ENCODE measurements at regions not wholly inside any gene's neighbourhood (a gene's known extent, or its start where the extent isn't known, plus 50 kb on each side); places are given as distances from the start of the nearest gene placed in this dataset.
"Not testable (repeated sequence)": the region's sequence is repeated elsewhere in the genome, so short reads cannot be mapped to it uniquely, and the experiment has no call there.

- no peak overlapping the region for H2AFZ ChIP-seq (ENCODE audit: low read depth, low read length)
- peaks cover 7% of the 10 kb centered on the region for H3K9me3 ChIP-seq (ENCODE audit: low read length)
- peaks cover 16% of the 10 kb centered on the region for H3K4me1 ChIP-seq (ENCODE audit: insufficient read depth, low read length)
- no peaks in the 10 kb centered on the region for H3K27me3 ChIP-seq (ENCODE audit: insufficient read depth, low read length)
- no peaks in the 10 kb centered on the region for H3K36me3 ChIP-seq (ENCODE audit: insufficient read depth, low read length)
- no peak overlapping the region for H3K4me3 ChIP-seq (ENCODE audit: low read length)
These were observed 345.0 kb upstream of the SFSWAP start for GRCh38 chr12:131365821-131366260.

- H3K36me3 ChIP-seq (ENCODE audit: insufficient read depth, low read length): no peaks in the 10 kb centered on the region
- H3K27me3 ChIP-seq (ENCODE audit: insufficient read depth, low read length): no peaks in the 10 kb centered on the region
- H3K9me3 ChIP-seq (ENCODE audit: low read length): peaks cover 7% of the 10 kb centered on the region
- H3K4me3 ChIP-seq (ENCODE audit: low read length): no peak overlapping the region
- H2AFZ ChIP-seq (ENCODE audit: low read depth, low read length): no peak overlapping the region
- peaks cover 16% of the 10 kb centered on the region for H3K4me1 ChIP-seq (ENCODE audit: insufficient read depth, low read length)
These were observed 344.5 kb upstream of the SFSWAP start for GRCh38 chr12:131366261-131366871.

GRCh38 chr12:131367067-131367982 lies 343.6 kb upstream of the SFSWAP start:
- not testable (repeated sequence) for H2AFZ ChIP-seq (ENCODE audit: low read depth, low read length); H3K27me3 ChIP-seq (ENCODE audit: insufficient read depth, low read length); H3K9me3 ChIP-seq (ENCODE audit: low read length); H3K4me3 ChIP-seq (ENCODE audit: low read length); H3K36me3 ChIP-seq (ENCODE audit: insufficient read depth, low read length)
- peaks cover 16% of the 10 kb centered on the region for H3K4me1 ChIP-seq (ENCODE audit: insufficient read depth, low read length)

- no peaks in the 10 kb centered on the region for H3K36me3 ChIP-seq (ENCODE audit: insufficient read depth, low read length)
- peaks cover 18% of the 10 kb centered on the region for H3K4me1 ChIP-seq (ENCODE audit: insufficient read depth, low read length)
- no peak overlapping the region for H3K4me3 ChIP-seq (ENCODE audit: low read length)
- peaks cover 5% of the 10 kb centered on the region for H3K9me3 ChIP-seq (ENCODE audit: low read length)
- no peak overlapping the region for H2AFZ ChIP-seq (ENCODE audit: low read depth, low read length)
- H3K27me3 ChIP-seq (ENCODE audit: insufficient read depth, low read length): no peaks in the 10 kb centered on the region
These were observed 342.8 kb upstream of the SFSWAP start for GRCh38 chr12:131367983-131368667.

- Histone ChIP-seq H3K4me3 (ENCODE audit: low read length) (no peak overlapping the region), H3K9me3 (ENCODE audit: low read length) (no peaks in the 10 kb centered on the region), H2AFZ (ENCODE audit: low read depth, low read length) (no peak overlapping the region), H3K4me1 (ENCODE audit: insufficient read depth, low read length) (peaks cover 18% of the 10 kb centered on the region), H3K27me3 (ENCODE audit: insufficient read depth, low read length) (no peaks in the 10 kb centered on the region), H3K36me3 (ENCODE audit: insufficient read depth, low read length) (no peaks in the 10 kb centered on the region)
These were observed 342.2 kb upstream of the SFSWAP start for GRCh38 chr12:131368668-131369071.

GRCh38 chr12:131369094-131369845 lies 341.6 kb upstream of the SFSWAP start:
- Histone ChIP-seq H3K4me1 (ENCODE audit: insufficient read depth, low read length) (peaks cover 18% of the 10 kb centered on the region), H3K4me3 (ENCODE audit: low read length) (no peak overlapping the region), H3K9me3 (ENCODE audit: low read length) (no peaks in the 10 kb centered on the region), H3K27me3 (ENCODE audit: insufficient read depth, low read length) (no peaks in the 10 kb centered on the region), H2AFZ (ENCODE audit: low read depth, low read length) (no peak overlapping the region), H3K36me3 (ENCODE audit: insufficient read depth, low read length) (no peaks in the 10 kb centered on the region)

GRCh38 chr12:131370321-131370720 lies 340.6 kb upstream of the SFSWAP start:
- no peak overlapping the region for H3K4me3 ChIP-seq (ENCODE audit: low read length)
- peaks cover 18% of the 10 kb centered on the region for H3K4me1 ChIP-seq (ENCODE audit: insufficient read depth, low read length)
- H3K9me3 ChIP-seq (ENCODE audit: low read length): no peaks in the 10 kb centered on the region
- H3K36me3 ChIP-seq (ENCODE audit: insufficient read depth, low read length): no peaks in the 10 kb centered on the region
- H3K27me3 ChIP-seq (ENCODE audit: insufficient read depth, low read length): no peaks in the 10 kb centered on the region
- H2AFZ ChIP-seq (ENCODE audit: low read depth, low read length): no peak overlapping the region

- no peaks in the 10 kb centered on the region for H3K36me3 ChIP-seq (ENCODE audit: insufficient read depth, low read length)
- H3K9me3 ChIP-seq (ENCODE audit: low read length): no peaks in the 10 kb centered on the region
- H3K27me3 ChIP-seq (ENCODE audit: insufficient read depth, low read length): no peaks in the 10 kb centered on the region
- no peak overlapping the region for H2AFZ ChIP-seq (ENCODE audit: low read depth, low read length)
- H3K4me3 ChIP-seq (ENCODE audit: low read length): no peak overlapping the region
- peaks cover 18% of the 10 kb centered on the region for H3K4me1 ChIP-seq (ENCODE audit: insufficient read depth, low read length)
These were observed 340.0 kb upstream of the SFSWAP start for GRCh38 chr12:131370791-131371347.

DNA sequence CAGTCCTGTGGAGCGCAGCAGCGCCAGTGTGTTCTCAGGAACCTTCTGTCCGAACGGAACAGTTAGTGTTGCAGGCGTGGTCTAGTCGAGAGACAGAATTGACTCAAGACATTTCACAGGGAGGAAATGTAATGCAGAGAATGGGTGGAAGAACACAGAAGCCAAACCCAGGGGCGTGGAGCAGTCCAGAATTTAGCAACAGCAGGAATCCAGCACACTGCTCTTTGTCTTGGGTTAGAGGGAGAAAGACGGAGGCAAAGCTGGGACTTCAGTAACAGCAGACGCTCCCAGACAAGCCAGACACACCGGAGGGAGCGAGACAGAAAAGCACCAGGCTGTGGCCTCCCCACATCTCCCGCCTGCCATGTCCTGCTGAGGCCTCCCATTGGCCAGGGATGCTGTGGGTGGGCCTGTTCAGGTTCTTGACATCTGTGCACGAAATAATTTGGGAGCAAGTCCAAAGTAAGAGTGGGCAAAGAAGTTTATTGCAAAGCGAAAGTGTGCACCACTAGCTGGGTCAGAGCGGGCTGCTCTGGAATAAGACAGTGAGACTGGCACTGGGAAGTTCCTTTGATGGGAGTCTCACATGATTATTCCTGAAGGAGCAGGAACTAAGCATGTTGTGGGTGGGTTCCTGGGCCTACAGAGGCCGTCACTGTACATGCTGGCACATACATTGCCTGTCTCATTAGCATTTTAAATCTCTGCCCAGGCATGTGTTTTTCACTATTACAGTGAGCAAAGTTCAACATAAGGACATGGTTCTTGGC lies 339.3 kb upstream of the SFSWAP start:
- no peak overlapping the region for H3K4me3 ChIP-seq (ENCODE audit: low read length)

DNA sequence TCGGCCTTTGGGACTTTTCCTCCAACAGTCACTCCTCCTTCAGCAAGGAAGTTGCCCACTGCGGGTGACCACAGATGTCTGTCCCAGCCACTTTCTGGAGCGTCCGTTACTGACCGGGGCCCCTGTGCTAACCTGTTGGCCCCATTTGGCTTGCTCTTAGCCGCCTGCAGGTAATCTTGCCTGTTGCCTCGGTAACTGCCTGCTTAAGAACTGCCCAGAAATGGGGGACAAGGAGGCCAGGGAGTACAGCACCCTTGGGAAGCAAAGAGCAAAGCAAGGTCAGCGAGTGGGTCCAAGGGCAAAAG lies 338.8 kb upstream of the SFSWAP start:
- Histone ChIP-seq H3K9me3 (ENCODE audit: low read length) (peaks cover 2% of the 10 kb centered on the region), H2AFZ (ENCODE audit: low read depth, low read length) (no peak overlapping the region), H3K36me3 (ENCODE audit: insufficient read depth, low read length) (no peaks in the 10 kb centered on the region), H3K4me3 (ENCODE audit: low read length) (no peak overlapping the region), H3K27me3 (ENCODE audit: insufficient read depth, low read length) (no peaks in the 10 kb centered on the region), H3K4me1 (ENCODE audit: insufficient read depth, low read length) (peaks cover 18% of the 10 kb centered on the region)

More for the DNA sequence above, 339.3 kb upstream of the SFSWAP start:
- no peaks in the 10 kb centered on the region for H3K27me3 ChIP-seq (ENCODE audit: insufficient read depth, low read length)
- no peaks in the 10 kb centered on the region for H3K9me3 ChIP-seq (ENCODE audit: low read length)
- peaks cover 18% of the 10 kb centered on the region for H3K4me1 ChIP-seq (ENCODE audit: insufficient read depth, low read length)
- H3K36me3 ChIP-seq (ENCODE audit: insufficient read depth, low read length): no peaks in the 10 kb centered on the region
- no peak overlapping the region for H2AFZ ChIP-seq (ENCODE audit: low read depth, low read length)

DNA sequence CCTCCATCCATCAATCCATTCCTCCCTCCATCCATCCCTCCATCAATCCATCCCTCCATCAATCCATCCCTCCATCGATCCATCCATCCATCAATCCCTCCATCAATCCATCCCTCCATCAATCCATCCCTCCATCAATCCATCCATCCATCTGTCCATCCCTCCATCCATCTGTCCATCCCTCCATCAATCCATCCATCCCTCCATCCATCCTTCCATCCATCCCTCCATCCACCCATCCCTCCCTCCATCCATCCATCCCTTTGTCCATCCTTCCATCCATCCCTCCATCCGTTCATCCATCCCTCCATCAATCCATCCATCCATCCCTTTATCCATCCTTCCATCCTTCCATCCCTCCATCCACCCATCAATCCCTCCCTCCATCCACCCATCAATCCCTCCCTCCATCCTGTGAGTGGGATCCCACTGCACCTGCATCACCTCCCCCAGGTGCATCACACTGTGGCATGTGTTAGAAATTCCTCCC lies 338.1 kb upstream of the SFSWAP start:
- H2AFZ ChIP-seq (ENCODE audit: low read depth, low read length): no peak overlapping the region
- H3K9me3 ChIP-seq (ENCODE audit: low read length): peaks cover 2% of the 10 kb centered on the region
- H3K36me3 ChIP-seq (ENCODE audit: insufficient read depth, low read length): no peaks in the 10 kb centered on the region
- peaks cover 18% of the 10 kb centered on the region for H3K4me1 ChIP-seq (ENCODE audit: insufficient read depth, low read length)
- H3K4me3 ChIP-seq (ENCODE audit: low read length): no peak overlapping the region
- H3K27me3 ChIP-seq (ENCODE audit: insufficient read depth, low read length): no peaks in the 10 kb centered on the region

Measured in neuron (in vitro differentiated cells).